ENCODE measurements at regions not wholly inside any gene's neighbourhood (a gene's known extent, or its start where the extent isn't known, plus 50 kb on each side); places are given as distances from the start of the nearest gene placed in this dataset.

GRCh38 chr12:25810683-25811082 lies 147.8 kb upstream of the RASSF8 start:
- TF ChIP-seq ZFX (IDR thresholded peaks at IDR 0.05) (no peak), CTCF (conservative IDR thresholded peaks at IDR 0.05) (no peak)

GRCh38 chr12:25811656-25812126 lies 146.8 kb upstream of the RASSF8 start:
- TF ChIP-seq CTCF (conservative IDR thresholded peaks at IDR 0.05), result no peak
- TF ChIP-seq ZFX (IDR thresholded peaks at IDR 0.05), result no peak
- no peak overlapping the region for H3K27ac ChIP-seq

More at GRCh38 chr12:25810683-25811082, 147.8 kb upstream of the RASSF8 start:
- H3K27ac ChIP-seq, result no peak overlapping the region

- H3K27ac ChIP-seq, result no peak overlapping the region
- TF ChIP-seq ZFX (IDR thresholded peaks at IDR 0.05) (no peak), CTCF (conservative IDR thresholded peaks at IDR 0.05) (no peak)
Observed at GRCh38 chr12:25812295-25812694, 146.2 kb upstream of the RASSF8 start.

GRCh38 chr12:25813843-25814242 lies 144.6 kb upstream of the RASSF8 start:
- H3K27ac ChIP-seq, result peak overlapping the region; percentile 76; the same call in 1 of the 2 replicates
- TF ChIP-seq CTCF (conservative IDR thresholded peaks at IDR 0.05), result peak; percentile 54
- TF ChIP-seq ZFX (IDR thresholded peaks at IDR 0.05), result no peak

- H3K27ac ChIP-seq, result no peak overlapping the region
- TF ChIP-seq CTCF (conservative IDR thresholded peaks at IDR 0.05) (no peak), ZFX (IDR thresholded peaks at IDR 0.05) (no peak)
Observed at GRCh38 chr12:25816637-25817036, 141.8 kb upstream of the RASSF8 start.

GRCh38 chr12:25817166-25817565 lies 141.3 kb upstream of the RASSF8 start:
- TF ChIP-seq CTCF (conservative IDR thresholded peaks at IDR 0.05) (no peak), ZFX (IDR thresholded peaks at IDR 0.05) (no peak)
- no peak overlapping the region for H3K27ac ChIP-seq

- no peak overlapping the region for H3K27ac ChIP-seq
- no peak for TF ChIP-seq ZFX (IDR thresholded peaks at IDR 0.05)
- no peak for TF ChIP-seq CTCF (conservative IDR thresholded peaks at IDR 0.05)
Observed at GRCh38 chr12:25818596-25819390, 139.7 kb upstream of the RASSF8 start.

Measured in C4-2B (cell line).